Loucy (cell line): ENCODE measurements at regions not wholly inside any gene's neighbourhood (a gene's known extent, or its start where the extent isn't known, plus 50 kb on each side); places are given as distances from the start of the nearest gene placed in this dataset.

Experiments used
- H2AFZ ChIP-seq: fragments of 200-600 bp; sonication (generic); 2 replicates; pipeline ENCODE4 v1.6.0; 2016; ENCODE audit warnings: antibody characterized with exemption, mild to moderate bottlenecking, low read length, moderate library complexity
- H3F3A ChIP-seq: fragments of 200-600 bp; 2 replicates; pipeline ENCODE4 v1.6.0; 2016; ENCODE audit warnings: antibody characterized with exemption, low read depth, mild to moderate bottlenecking
- H3K27me3 ChIP-seq: fragments of 200-600 bp; sonication (generic); 2 replicates; pipeline ENCODE4 v1.6.1; 2014; ENCODE audit warnings: low read length, mild to moderate bottlenecking; ENCODE audit not compliant: insufficient read depth, poor library complexity, severe bottlenecking
- H3K36me3 ChIP-seq: fragments of 200-600 bp; sonication (generic); 2 replicates; pipeline ENCODE4 v1.6.1; 2016; ENCODE audit warnings: low read length; ENCODE audit not compliant: insufficient read depth
- H3K4me1 ChIP-seq: fragments of 200-600 bp; sonication (generic); 2 replicates; pipeline ENCODE4 v1.5.1; 2014; ENCODE audit warnings: low read length, mild to moderate bottlenecking; ENCODE audit not compliant: insufficient read depth, poor library complexity, severe bottlenecking
- H3K4me2 ChIP-seq: fragments of 200-600 bp; sonication (generic); 2 replicates; pipeline ENCODE4 v1.6.0; 2014; ENCODE audit warnings: antibody characterized with exemption, low read length, low read depth, mild to moderate bottlenecking; ENCODE audit not compliant: poor library complexity, severe bottlenecking
- H3K4me3 ChIP-seq: fragments of 200-600 bp; sonication (generic); 2 replicates; pipeline ENCODE4 v1.5.1; 2014; ENCODE audit warnings: low read length, mild to moderate bottlenecking, mixed read lengths; ENCODE audit not compliant: poor library complexity, severe bottlenecking
- H3K79me2 ChIP-seq: fragments of 200-600 bp; sonication (generic); 2 replicates; pipeline ENCODE4 v1.6.1; 2014; ENCODE audit warnings: low read length; ENCODE audit not compliant: insufficient read depth
- H3K9ac ChIP-seq: fragments of 200-600 bp; sonication (generic); 2 replicates; pipeline ENCODE4 v1.6.0; 2014; ENCODE audit warnings: mild to moderate bottlenecking, low read depth, low read length, moderate library complexity; ENCODE audit not compliant: poor library complexity, severe bottlenecking
- H3K9me2 ChIP-seq: fragments of 200-600 bp; sonication (generic); replicated peaks from 2 replicates; pipeline ENCODE4 v1.6.1; 2016; ENCODE audit warnings: low read depth, low read length, mixed read lengths
- H3K9me3 ChIP-seq: fragments of 200-600 bp; sonication (generic); 2 replicates; pipeline ENCODE4 v1.6.1; 2014; ENCODE audit warnings: mild to moderate bottlenecking, antibody characterized with exemption, low read length, low read depth; ENCODE audit not compliant: insufficient read depth
- H4K20me1 ChIP-seq: fragments of 200-600 bp; sonication (generic); 2 replicates; pipeline ENCODE4 v1.6.0; 2014; ENCODE audit warnings: antibody characterized with exemption, low read length, mild to moderate bottlenecking; ENCODE audit not compliant: insufficient read depth, poor library complexity, severe bottlenecking
- CTCF ChIP-seq: fragments of 200-600 bp; sonication (generic); conservative IDR thresholded peaks from 2 replicates; pipeline ENCODE4 v1.5.1; 2014; ENCODE audit warnings: mild to moderate bottlenecking, antibody characterized with exemption, low read length
- EZH2phosphoT487 ChIP-seq: fragments of 200-600 bp; IDR thresholded peaks from 2 replicates; pipeline ENCODE4 v1.6.1; 2018; ENCODE audit warnings: antibody characterized with exemption, mild to moderate bottlenecking, moderate library complexity, borderline replicate concordance

GRCh38 chr6:168866534-168866933, 387.1 kb downstream of the THBS2 start:
- TF ChIP-seq CTCF (no peak), EZH2phosphoT487 (no peak)
- Histone ChIP-seq H3K9me2 (no peaks in the 10 kb centered on the region), H3K4me1 (no peaks in the 10 kb centered on the region), H3K79me2 (no peaks in the 10 kb centered on the region), H3K9ac (no peak overlapping the region), H2AFZ (no peak overlapping the region), H3K4me2 (no peak overlapping the region), H3K4me3 (no peak overlapping the region), H3K9me3 (peaks cover 13% of the 10 kb centered on the region; the same call in 1 of the 2 replicates), H4K20me1 (no peaks in the 10 kb centered on the region), H3K27me3 (no peaks in the 10 kb centered on the region), H3F3A (no peaks in the 10 kb centered on the region), H3K36me3 (no peaks in the 10 kb centered on the region)

GRCh38 chr6:168865522-168865921, 388.1 kb downstream of the THBS2 start:
- Histone ChIP-seq H3K4me3 (no peak overlapping the region), H3K36me3 (no peaks in the 10 kb centered on the region), H4K20me1 (no peaks in the 10 kb centered on the region), H3F3A (no peaks in the 10 kb centered on the region), H3K9me3 (peaks cover 17% of the 10 kb centered on the region; the same call in 1 of the 2 replicates), H3K4me1 (no peaks in the 10 kb centered on the region), H3K9ac (no peak overlapping the region), H2AFZ (no peak overlapping the region), H3K27me3 (no peaks in the 10 kb centered on the region), H3K4me2 (no peak overlapping the region), H3K9me2 (no peaks in the 10 kb centered on the region), H3K79me2 (no peaks in the 10 kb centered on the region)
- TF ChIP-seq CTCF (no peak), EZH2phosphoT487 (no peak)

- Histone ChIP-seq H3K36me3 (no peaks in the 10 kb centered on the region), H3K9me2 (no peaks in the 10 kb centered on the region), H2AFZ (no peak overlapping the region), H3K4me2 (no peak overlapping the region), H3K9ac (no peak overlapping the region), H3K27me3 (no peaks in the 10 kb centered on the region), H3K4me3 (no peak overlapping the region), H4K20me1 (no peaks in the 10 kb centered on the region), H3K4me1 (no peaks in the 10 kb centered on the region), H3F3A (no peaks in the 10 kb centered on the region), H3K79me2 (no peaks in the 10 kb centered on the region), H3K9me3 (peaks cover 19% of the 10 kb centered on the region; the same call in 1 of the 2 replicates)
- TF ChIP-seq CTCF (no peak), EZH2phosphoT487 (no peak)
These were observed 388.8 kb downstream of the THBS2 start for GRCh38 chr6:168864541-168865460.
